ENCODE measurements at regions not wholly inside any gene's neighbourhood (a gene's known extent, or its start where the extent isn't known, plus 50 kb on each side); places are given as distances from the start of the nearest gene placed in this dataset.

- TF ChIP-seq REST (IDR thresholded peaks at IDR 0.05) (no peak), CTCF (IDR thresholded peaks at IDR 0.05; ENCODE audit: low read depth, low read length, missing input control) (no peak), TAF1 (conservative IDR thresholded peaks at IDR 0.05) (no peak)
Observed at GRCh38 chr1:60185684-60186083, 112.1 kb upstream of the C1orf87 start.
